ENCODE measurements at regions not wholly inside any gene's neighbourhood (a gene's known extent, or its start where the extent isn't known, plus 50 kb on each side); places are given as distances from the start of the nearest gene placed in this dataset.

GRCh38 chr2:14140009-14140550, 492.4 kb upstream of the LRATD1 start:
- H3K79me1 ChIP-seq (ENCODE audit: low read depth, low read length), result no peaks in the 10 kb centered on the region
- H3K4me3 ChIP-seq (ENCODE audit: low read length in 2 of 2), result no peak overlapping the region
- no peak overlapping the region for H2BK120ac ChIP-seq (ENCODE audit: low read depth, low read length)
- H2AFZ ChIP-seq (ENCODE audit: low read length), result no peak overlapping the region
- no peak overlapping the region for H2BK5ac ChIP-seq (ENCODE audit: low read length)
- H2BK15ac ChIP-seq (ENCODE audit: low read length), result no peak overlapping the region
- H3K4me1 ChIP-seq (ENCODE audit: control insufficient read depth in 2 of 2, insufficient read depth in 1 of 2, low read depth in 1 of 2, low read length in 2 of 2), result no peaks in the 10 kb centered on the region
- no peaks in the 10 kb centered on the region for H3K36me3 ChIP-seq (replicated peaks in 1 of 2; ENCODE audit: control insufficient read depth in 2 of 2, insufficient read depth in 2 of 2, low read length in 2 of 2)
- H3K4me2 ChIP-seq (ENCODE audit: insufficient read depth, low read length, poor library complexity, severe bottlenecking), result no peak overlapping the region
- H3K9ac ChIP-seq (ENCODE audit: low read depth, low read length, poor library complexity), result no peak overlapping the region
- no peak overlapping the region for H3K27ac ChIP-seq (replicated peaks; ENCODE audit: low read length)
- H3K18ac ChIP-seq (ENCODE audit: low read length), result no peak overlapping the region
- H3K9me3 ChIP-seq (replicated peaks in 1 of 2; ENCODE audit: control insufficient read depth in 2 of 2, insufficient read depth in 1 of 2, low read depth in 1 of 2, low read length in 2 of 2), result no peaks in the 10 kb centered on the region
- H2AK5ac ChIP-seq (ENCODE audit: low read depth, low read length), result no peak overlapping the region
- no peak overlapping the region for H4K91ac ChIP-seq (ENCODE audit: low read depth, low read length, poor library complexity)
- H3K4ac ChIP-seq (ENCODE audit: low read length), result no peak overlapping the region
- H3K23ac ChIP-seq (ENCODE audit: low read depth, low read length, poor library complexity), result no peak overlapping the region
- no peak for DNase-seq (ENCODE audit: low spot score)
- WGBS, 2 donors (ENCODE audit: extremely low coverage in 2 of 2, insufficient read length in 2 of 2, insufficient replicate concordance in 1 of 2), result no CpG with 5 or more reads among the region's 6 CpGs
- H4K8ac ChIP-seq (ENCODE audit: low read depth, low read length), result no peak overlapping the region
- no peaks in the 10 kb centered on the region for H3K27me3 ChIP-seq (ENCODE audit: control insufficient read depth in 3 of 3, insufficient read depth in 3 of 3, low read depth in 1 of 3, low read length in 3 of 3)
- H3K14ac ChIP-seq (ENCODE audit: low read length), result no peak overlapping the region
- H2BK12ac ChIP-seq (ENCODE audit: low read length), result no peak overlapping the region

- H3K36me3 ChIP-seq (replicated peaks in 1 of 2; ENCODE audit: control insufficient read depth in 2 of 2, insufficient read depth in 2 of 2, low read length in 2 of 2), result no peaks in the 10 kb centered on the region
- H4K8ac ChIP-seq (ENCODE audit: low read depth, low read length), result no peak overlapping the region
- no peaks in the 10 kb centered on the region for H3K4me1 ChIP-seq (ENCODE audit: control insufficient read depth in 2 of 2, insufficient read depth in 1 of 2, low read depth in 1 of 2, low read length in 2 of 2)
- no peak for DNase-seq (ENCODE audit: low spot score)
- H2BK5ac ChIP-seq (ENCODE audit: low read length), result no peak overlapping the region
- H3K9ac ChIP-seq (ENCODE audit: low read depth, low read length, poor library complexity), result no peak overlapping the region
- no peak overlapping the region for H3K4me2 ChIP-seq (ENCODE audit: insufficient read depth, low read length, poor library complexity, severe bottlenecking)
- no peak overlapping the region for H3K4me3 ChIP-seq (ENCODE audit: low read length in 2 of 2)
- no peaks in the 10 kb centered on the region for H3K79me1 ChIP-seq (ENCODE audit: low read depth, low read length)
- no peak overlapping the region for H2AFZ ChIP-seq (ENCODE audit: low read length)
- H2BK15ac ChIP-seq (ENCODE audit: low read length), result no peak overlapping the region
- no peaks in the 10 kb centered on the region for H3K9me3 ChIP-seq (replicated peaks in 1 of 2; ENCODE audit: control insufficient read depth in 2 of 2, insufficient read depth in 1 of 2, low read depth in 1 of 2, low read length in 2 of 2)
- H3K27ac ChIP-seq (replicated peaks; ENCODE audit: low read length), result no peak overlapping the region
- no peak overlapping the region for H3K4ac ChIP-seq (ENCODE audit: low read length)
- H3K14ac ChIP-seq (ENCODE audit: low read length), result no peak overlapping the region
- no peak overlapping the region for H2AK5ac ChIP-seq (ENCODE audit: low read depth, low read length)
- H2BK12ac ChIP-seq (ENCODE audit: low read length), result no peak overlapping the region
- no peak overlapping the region for H3K18ac ChIP-seq (ENCODE audit: low read length)
- no peak overlapping the region for H2BK120ac ChIP-seq (ENCODE audit: low read depth, low read length)
- H4K91ac ChIP-seq (ENCODE audit: low read depth, low read length, poor library complexity), result no peak overlapping the region
- H3K23ac ChIP-seq (ENCODE audit: low read depth, low read length, poor library complexity), result no peak overlapping the region
- no peaks in the 10 kb centered on the region for H3K27me3 ChIP-seq (ENCODE audit: control insufficient read depth in 3 of 3, insufficient read depth in 3 of 3, low read depth in 1 of 3, low read length in 3 of 3)
Measured at GRCh38 chr2:14143435-14143834, 489.1 kb upstream of the LRATD1 start.

- Histone ChIP-seq H3K27ac (replicated peaks; ENCODE audit: low read length) (no peak overlapping the region), H3K9me3 (replicated peaks in 1 of 2; ENCODE audit: control insufficient read depth in 2 of 2, insufficient read depth in 1 of 2, low read depth in 1 of 2, low read length in 2 of 2) (no peaks in the 10 kb centered on the region), H3K23ac (ENCODE audit: low read depth, low read length, poor library complexity) (no peak overlapping the region), H3K18ac (ENCODE audit: low read length) (no peak overlapping the region), H2BK15ac (ENCODE audit: low read length) (no peak overlapping the region), H3K4me1 (ENCODE audit: control insufficient read depth in 2 of 2, insufficient read depth in 1 of 2, low read depth in 1 of 2, low read length in 2 of 2) (no peaks in the 10 kb centered on the region), H4K8ac (ENCODE audit: low read depth, low read length) (no peak overlapping the region), H3K4ac (ENCODE audit: low read length) (no peak overlapping the region), H3K27me3 (ENCODE audit: control insufficient read depth in 3 of 3, insufficient read depth in 3 of 3, low read depth in 1 of 3, low read length in 3 of 3) (no peaks in the 10 kb centered on the region), H2BK120ac (ENCODE audit: low read depth, low read length) (no peak overlapping the region), H3K79me1 (ENCODE audit: low read depth, low read length) (no peaks in the 10 kb centered on the region), H3K9ac (ENCODE audit: low read depth, low read length, poor library complexity) (no peak overlapping the region), H3K14ac (ENCODE audit: low read length) (no peak overlapping the region), H3K4me2 (ENCODE audit: insufficient read depth, low read length, poor library complexity, severe bottlenecking) (no peak overlapping the region), H3K36me3 (replicated peaks in 1 of 2; ENCODE audit: control insufficient read depth in 2 of 2, insufficient read depth in 2 of 2, low read length in 2 of 2) (no peaks in the 10 kb centered on the region), H2AFZ (ENCODE audit: low read length) (no peak overlapping the region), H2BK5ac (ENCODE audit: low read length) (no peak overlapping the region), H4K91ac (ENCODE audit: low read depth, low read length, poor library complexity) (no peak overlapping the region), H3K4me3 (ENCODE audit: low read length in 2 of 2) (no peak overlapping the region), H2AK5ac (ENCODE audit: low read depth, low read length) (no peak overlapping the region), H2BK12ac (ENCODE audit: low read length) (no peak overlapping the region)
- no CpG with 5 or more reads among the region's 1 CpG for WGBS, 2 donors (ENCODE audit: extremely low coverage in 2 of 2, insufficient read length in 2 of 2, insufficient replicate concordance in 1 of 2)
- no peak for DNase-seq (ENCODE audit: low spot score)
Measured at GRCh38 chr2:14148216-14148615, 484.3 kb upstream of the LRATD1 start.

GRCh38 chr2:14157816-14158215, 474.7 kb upstream of the LRATD1 start:
- no peak overlapping the region for H3K14ac ChIP-seq (ENCODE audit: low read length)
- H3K18ac ChIP-seq (ENCODE audit: low read length), result no peak overlapping the region
- H2BK5ac ChIP-seq (ENCODE audit: low read length), result no peak overlapping the region
- H2BK15ac ChIP-seq (ENCODE audit: low read length), result no peak overlapping the region
- no peak overlapping the region for H3K23ac ChIP-seq (ENCODE audit: low read depth, low read length, poor library complexity)
- no peak for DNase-seq (ENCODE audit: low spot score)
- no peaks in the 10 kb centered on the region for H3K9me3 ChIP-seq (replicated peaks in 1 of 2; ENCODE audit: control insufficient read depth in 2 of 2, insufficient read depth in 1 of 2, low read depth in 1 of 2, low read length in 2 of 2)
- H3K4me3 ChIP-seq (ENCODE audit: low read length in 2 of 2), result no peak overlapping the region
- H3K27ac ChIP-seq (replicated peaks; ENCODE audit: low read length), result no peak overlapping the region
- no peak overlapping the region for H4K8ac ChIP-seq (ENCODE audit: low read depth, low read length)
- no peak overlapping the region for H3K4ac ChIP-seq (ENCODE audit: low read length)
- H3K27me3 ChIP-seq (ENCODE audit: control insufficient read depth in 3 of 3, insufficient read depth in 3 of 3, low read depth in 1 of 3, low read length in 3 of 3), result no peaks in the 10 kb centered on the region
- no peaks in the 10 kb centered on the region for H3K4me1 ChIP-seq (ENCODE audit: control insufficient read depth in 2 of 2, insufficient read depth in 1 of 2, low read depth in 1 of 2, low read length in 2 of 2)
- no peak overlapping the region for H3K4me2 ChIP-seq (ENCODE audit: insufficient read depth, low read length, poor library complexity, severe bottlenecking)
- H2BK12ac ChIP-seq (ENCODE audit: low read length), result no peak overlapping the region
- H3K9ac ChIP-seq (ENCODE audit: low read depth, low read length, poor library complexity), result no peak overlapping the region
- H2AK5ac ChIP-seq (ENCODE audit: low read depth, low read length), result no peak overlapping the region
- no peak overlapping the region for H2AFZ ChIP-seq (ENCODE audit: low read length)
- no peak overlapping the region for H2BK120ac ChIP-seq (ENCODE audit: low read depth, low read length)
- no peaks in the 10 kb centered on the region for H3K36me3 ChIP-seq (replicated peaks in 1 of 2; ENCODE audit: control insufficient read depth in 2 of 2, insufficient read depth in 2 of 2, low read length in 2 of 2)
- no peaks in the 10 kb centered on the region for H3K79me1 ChIP-seq (ENCODE audit: low read depth, low read length)
- H4K91ac ChIP-seq (ENCODE audit: low read depth, low read length, poor library complexity), result no peak overlapping the region

Data from neuronal stem cell (in vitro differentiated cells).